ENCODE measurements at regions not wholly inside any gene's neighbourhood (a gene's known extent, or its start where the extent isn't known, plus 50 kb on each side); places are given as distances from the start of the nearest gene placed in this dataset.

DNA sequence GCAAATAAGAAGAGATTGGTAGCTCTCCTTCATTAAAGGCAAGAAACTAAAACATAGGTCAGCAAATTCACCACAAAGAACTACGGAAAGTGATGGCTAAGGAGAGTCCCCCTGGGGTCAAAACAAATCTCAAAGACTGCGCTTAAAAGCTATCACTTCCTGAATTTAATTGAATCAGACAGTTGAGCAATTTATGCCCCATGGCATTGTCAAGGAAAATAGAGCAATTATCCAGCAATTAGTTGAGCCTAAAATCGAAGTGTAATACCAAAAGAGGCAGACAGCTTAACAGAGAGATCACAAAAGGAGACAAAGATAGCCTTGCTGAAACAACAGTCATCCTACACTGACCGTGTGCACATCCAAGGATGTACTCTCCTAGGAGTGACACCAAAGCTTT is 74.4 kb upstream of the SCN10A start:
- WGBS (ENCODE audit: insufficient coverage) = 72% methylated on average over 2 of the region's 4 CpGs
- H3K9ac ChIP-seq (ENCODE audit: low read length) = no peak overlapping the region

DNA sequence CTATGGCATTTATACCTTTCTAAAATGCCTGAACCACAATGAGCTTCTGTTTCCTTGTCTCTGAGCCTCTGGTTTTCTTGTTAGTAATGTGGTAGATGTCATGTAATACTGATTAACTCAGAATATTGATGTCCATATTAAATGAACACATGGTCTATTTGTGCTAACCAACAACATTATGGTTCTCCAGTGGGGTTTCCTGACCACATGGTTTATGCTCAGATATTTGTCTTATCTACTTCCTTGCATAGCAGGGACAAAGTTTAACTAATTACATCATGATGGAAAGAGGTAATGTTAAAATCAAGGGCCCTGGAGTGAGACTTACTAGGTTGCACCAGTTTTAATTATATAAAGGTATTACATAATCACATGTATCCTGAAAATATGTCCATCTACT is 62.6 kb upstream of the SCN10A start:
- POLR2A ChIA-PET = no interaction called here
- H3K9ac ChIP-seq (ENCODE audit: low read length) = no peak overlapping the region
- Mint-ChIP-seq H3K4me3 (no peak overlapping the region), H3K4me1 (no peaks in the 10 kb centered on the region), H3K27ac (no peak overlapping the region), H3K27me3 (peaks cover 11% of the 10 kb centered on the region), H3K9me3 (ENCODE audit: insufficient read depth) (no peaks in the 10 kb centered on the region)
- CTCF ChIA-PET = no interaction called here
- DNase-seq = no peak
- TF ChIP-seq EZH2 (IDR thresholded peaks at IDR 0.05; ENCODE audit: borderline replicate concordance, insufficient read depth, low read depth, low read length, poor library complexity, severe bottlenecking) = no peak
- TF ChIP-seq, protein P1, sequence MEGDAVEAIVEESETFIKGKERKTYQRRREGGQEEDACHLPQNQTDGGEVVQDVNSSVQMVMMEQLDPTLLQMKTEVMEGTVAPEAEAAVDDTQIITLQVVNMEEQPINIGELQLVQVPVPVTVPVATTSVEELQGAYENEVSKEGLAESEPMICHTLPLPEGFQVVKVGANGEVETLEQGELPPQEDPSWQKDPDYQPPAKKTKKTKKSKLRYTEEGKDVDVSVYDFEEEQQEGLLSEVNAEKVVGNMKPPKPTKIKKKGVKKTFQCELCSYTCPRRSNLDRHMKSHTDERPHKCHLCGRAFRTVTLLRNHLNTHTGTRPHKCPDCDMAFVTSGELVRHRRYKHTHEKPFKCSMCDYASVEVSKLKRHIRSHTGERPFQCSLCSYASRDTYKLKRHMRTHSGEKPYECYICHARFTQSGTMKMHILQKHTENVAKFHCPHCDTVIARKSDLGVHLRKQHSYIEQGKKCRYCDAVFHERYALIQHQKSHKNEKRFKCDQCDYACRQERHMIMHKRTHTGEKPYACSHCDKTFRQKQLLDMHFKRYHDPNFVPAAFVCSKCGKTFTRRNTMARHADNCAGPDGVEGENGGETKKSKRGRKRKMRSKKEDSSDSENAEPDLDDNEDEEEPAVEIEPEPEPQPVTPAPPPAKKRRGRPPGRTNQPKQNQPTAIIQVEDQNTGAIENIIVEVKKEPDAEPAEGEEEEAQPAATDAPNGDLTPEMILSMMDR (IDR thresholded peaks at IDR 0.05) = no peak
- ATAC-seq (ENCODE audit: low read depth) = no peak
- no peak overlapping the region for H3K4me3 ChIP-seq (ENCODE audit: control extremely low read depth in 1 of 5, extremely low read depth in 1 of 5, insufficient read depth in 1 of 5, low read depth in 2 of 5, low read length in 4 of 5)
- H3K27ac ChIP-seq (ENCODE audit: low read length in 2 of 2) = no peak overlapping the region
- H3K9me3 ChIP-seq (ENCODE audit: control extremely low read depth in 1 of 3, control insufficient read depth in 2 of 3, insufficient read depth in 1 of 3, low read length in 2 of 3) = no peaks in the 10 kb centered on the region
- intact Hi-C loops (cut with micrococcal nuclease) = no loop called here
- H3K27me3 ChIP-seq (replicated peaks in 1 of 4; ENCODE audit: control extremely low read depth in 1 of 4, control insufficient read depth in 3 of 4, insufficient read depth in 4 of 4, low read length in 3 of 4) = peaks cover 0 to 2% (median 0%) of the 10 kb centered on the region in 4 experiments
- no peaks in the 10 kb centered on the region for H3K4me1 ChIP-seq (ENCODE audit: control insufficient read depth in 2 of 2, insufficient read depth in 2 of 2, low read length in 2 of 2)
- H3K36me3 ChIP-seq (replicated peaks in 1 of 2; ENCODE audit: control extremely low read depth in 1 of 2, control insufficient read depth in 1 of 2, extremely low read depth in 1 of 2, insufficient read depth in 2 of 2, low read length in 1 of 2) = no peaks in the 10 kb centered on the region
- H3K4me2 ChIP-seq (replicated peaks; ENCODE audit: low read depth, low read length, poor library complexity, severe bottlenecking) = no peak overlapping the region
- no peak overlapping the region for H2AFZ ChIP-seq (ENCODE audit: insufficient read depth, low read depth, low read length, poor library complexity, severe bottlenecking)
- no peaks in the 10 kb centered on the region for H4K20me1 ChIP-seq (ENCODE audit: control insufficient read depth, insufficient read depth, low read length, poor library complexity, severe bottlenecking)
- H3K79me2 ChIP-seq (ENCODE audit: control insufficient read depth, insufficient read depth, low read length) = no peaks in the 10 kb centered on the region

More for the DNA sequence above, 74.4 kb upstream of the SCN10A start:
- no peak overlapping the region for H3K4me3 Mint-ChIP-seq
- DNase-seq (no peak), ATAC-seq (ENCODE audit: low read depth) (no peak)
- CTCF ChIA-PET = no interaction called here
- Histone ChIP-seq H3K4me1 (ENCODE audit: control insufficient read depth in 2 of 2, insufficient read depth in 2 of 2, low read length in 2 of 2) (peaks cover 0 to 3% of the 10 kb centered on the region in 2 donors), H2AFZ (ENCODE audit: insufficient read depth, low read depth, low read length, poor library complexity, severe bottlenecking) (no peak overlapping the region), H3K4me2 (replicated peaks; ENCODE audit: low read depth, low read length, poor library complexity, severe bottlenecking) (no peak overlapping the region), H3K36me3 (replicated peaks in 1 of 2; ENCODE audit: control extremely low read depth in 1 of 2, control insufficient read depth in 1 of 2, extremely low read depth in 1 of 2, insufficient read depth in 2 of 2, low read length in 1 of 2) (no peaks in the 10 kb centered on the region), H3K4me3 (ENCODE audit: control extremely low read depth in 1 of 5, extremely low read depth in 1 of 5, insufficient read depth in 1 of 5, low read depth in 2 of 5, low read length in 4 of 5) (no peak overlapping the region), H3K79me2 (ENCODE audit: control insufficient read depth, insufficient read depth, low read length) (no peaks in the 10 kb centered on the region), H4K20me1 (ENCODE audit: control insufficient read depth, insufficient read depth, low read length, poor library complexity, severe bottlenecking) (no peaks in the 10 kb centered on the region), H3K27ac (ENCODE audit: low read length in 2 of 2) (no peak overlapping the region), H3K9me3 (ENCODE audit: control extremely low read depth in 1 of 3, control insufficient read depth in 2 of 3, insufficient read depth in 1 of 3, low read length in 2 of 3) (peaks cover 2 to 9% (median 6%) of the 10 kb centered on the region in 3 donors), H3K27me3 (replicated peaks in 1 of 4; ENCODE audit: control extremely low read depth in 1 of 4, control insufficient read depth in 3 of 4, insufficient read depth in 4 of 4, low read length in 3 of 4) (peaks cover 0 to 8% (median 1%) of the 10 kb centered on the region in 4 experiments)
- peaks cover 14% of the 10 kb centered on the region for H3K27me3 Mint-ChIP-seq
- peaks cover 4% of the 10 kb centered on the region for H3K4me1 Mint-ChIP-seq
- intact Hi-C loops (cut with micrococcal nuclease) = no loop called here
- peaks cover 10% of the 10 kb centered on the region for H3K9me3 Mint-ChIP-seq (ENCODE audit: insufficient read depth)
- POLR2A ChIA-PET = no interaction called here
- H3K27ac Mint-ChIP-seq = no peak overlapping the region
- TF ChIP-seq, protein P1 (IDR thresholded peaks at IDR 0.05) = no peak
- TF ChIP-seq EZH2 (IDR thresholded peaks at IDR 0.05; ENCODE audit: borderline replicate concordance, insufficient read depth, low read depth, low read length, poor library complexity, severe bottlenecking) = no peak

Data from B cell (primary cell).